ENCODE measurements at regions not wholly inside any gene's neighbourhood (a gene's known extent, or its start where the extent isn't known, plus 50 kb on each side); places are given as distances from the start of the nearest gene placed in this dataset.

GRCh38 chr15:35596285-35596684 lies 50.3 kb upstream of the DPH6 start:
- DNase-seq (ENCODE audit: low spot score), result no peak

GRCh38 chr15:35602836-35603235 lies 56.9 kb upstream of the DPH6 start:
- DNase-seq (ENCODE audit: low spot score), result no peak

DNA sequence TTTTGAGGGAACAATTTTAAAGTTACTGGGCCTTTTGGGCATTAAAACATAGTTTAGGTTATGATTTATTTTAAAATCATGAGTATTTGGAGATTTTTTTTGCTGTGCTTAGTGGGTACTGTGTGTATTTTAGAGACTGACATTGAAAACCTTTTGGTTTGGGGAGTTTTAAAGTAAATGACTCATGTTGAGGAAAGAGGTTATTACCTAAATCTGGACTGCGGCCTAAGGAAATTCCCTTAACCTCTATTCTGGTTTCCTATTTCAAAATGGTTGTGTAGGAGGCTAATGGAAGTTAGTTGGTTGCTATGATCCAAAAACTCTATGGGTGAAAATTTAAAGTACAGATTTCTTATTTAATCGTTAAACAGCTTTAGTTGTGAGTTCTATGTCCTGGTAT lies 57.3 kb upstream of the DPH6 start:
- no peak for DNase-seq (ENCODE audit: low spot score)

DNA sequence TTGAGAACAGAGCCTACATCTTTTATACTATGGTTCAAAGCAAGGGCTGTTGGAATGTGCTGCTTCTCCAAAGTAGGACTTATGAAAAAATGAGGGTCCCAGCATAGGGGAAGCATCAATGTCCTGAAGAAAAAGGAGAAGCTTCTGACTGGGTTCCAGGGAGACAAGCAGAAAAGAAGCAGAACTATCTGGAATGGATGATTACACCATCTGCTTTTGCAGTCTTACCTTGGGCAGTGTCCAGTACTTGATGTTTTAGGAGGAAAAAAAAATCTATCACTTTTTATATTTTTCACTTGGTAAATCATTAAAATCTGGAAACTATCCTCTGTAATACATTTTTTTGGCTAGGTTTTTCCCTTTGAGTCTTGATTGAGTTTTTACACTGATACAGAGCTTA lies 57.9 kb upstream of the DPH6 start:
- no peak for DNase-seq (ENCODE audit: low spot score)

DNA sequence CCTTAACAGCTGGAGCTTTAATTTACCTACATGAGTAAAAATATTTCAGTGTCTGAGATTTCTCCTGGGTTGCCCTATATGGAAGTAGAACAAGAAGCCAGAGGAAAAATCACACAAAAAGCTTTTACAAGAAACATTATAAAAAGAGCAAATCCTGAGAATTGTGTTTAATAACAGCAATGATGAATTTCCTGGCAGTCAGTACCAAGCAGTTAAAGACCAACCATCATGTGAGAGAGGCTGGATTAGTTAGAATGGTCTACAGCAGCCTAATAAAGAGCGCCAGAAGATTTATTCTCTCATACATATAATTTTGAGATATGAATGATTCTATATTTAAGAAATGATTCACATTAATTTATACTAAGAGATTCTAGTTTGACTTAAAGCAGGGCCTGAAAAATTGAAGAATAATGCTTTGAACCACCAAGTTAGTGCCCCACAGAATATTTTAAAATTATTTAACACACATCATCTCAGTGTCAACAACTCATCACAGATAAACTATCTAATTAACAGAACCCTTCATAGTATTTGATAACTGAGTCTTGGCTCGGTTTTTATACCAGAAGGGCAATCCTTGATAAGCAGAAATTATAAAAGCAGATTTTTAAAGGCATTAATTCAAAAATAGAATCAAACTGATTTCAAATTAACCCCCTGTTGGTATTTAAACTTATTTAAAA lies 59.9 kb upstream of the DPH6 start:
- no peak for DNase-seq (ENCODE audit: low spot score)

DNA sequence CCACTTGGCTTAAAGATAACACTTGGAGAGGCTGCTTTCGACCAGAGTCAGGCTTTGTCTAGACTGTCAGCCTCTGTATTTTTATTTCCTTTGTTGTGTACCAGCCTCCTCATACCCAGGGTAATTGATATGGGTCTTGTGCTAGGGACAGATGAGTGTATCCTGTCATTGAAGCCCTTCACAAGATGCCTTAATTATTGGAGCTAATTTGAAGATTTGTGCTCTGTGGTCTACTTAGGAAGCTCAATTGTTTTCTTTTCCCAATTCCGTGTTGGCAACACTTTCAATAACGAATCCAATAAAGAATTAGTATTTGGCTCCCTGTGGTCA lies 60.5 kb upstream of the DPH6 start:
- DNase-seq (ENCODE audit: low spot score), result no peak

DNA sequence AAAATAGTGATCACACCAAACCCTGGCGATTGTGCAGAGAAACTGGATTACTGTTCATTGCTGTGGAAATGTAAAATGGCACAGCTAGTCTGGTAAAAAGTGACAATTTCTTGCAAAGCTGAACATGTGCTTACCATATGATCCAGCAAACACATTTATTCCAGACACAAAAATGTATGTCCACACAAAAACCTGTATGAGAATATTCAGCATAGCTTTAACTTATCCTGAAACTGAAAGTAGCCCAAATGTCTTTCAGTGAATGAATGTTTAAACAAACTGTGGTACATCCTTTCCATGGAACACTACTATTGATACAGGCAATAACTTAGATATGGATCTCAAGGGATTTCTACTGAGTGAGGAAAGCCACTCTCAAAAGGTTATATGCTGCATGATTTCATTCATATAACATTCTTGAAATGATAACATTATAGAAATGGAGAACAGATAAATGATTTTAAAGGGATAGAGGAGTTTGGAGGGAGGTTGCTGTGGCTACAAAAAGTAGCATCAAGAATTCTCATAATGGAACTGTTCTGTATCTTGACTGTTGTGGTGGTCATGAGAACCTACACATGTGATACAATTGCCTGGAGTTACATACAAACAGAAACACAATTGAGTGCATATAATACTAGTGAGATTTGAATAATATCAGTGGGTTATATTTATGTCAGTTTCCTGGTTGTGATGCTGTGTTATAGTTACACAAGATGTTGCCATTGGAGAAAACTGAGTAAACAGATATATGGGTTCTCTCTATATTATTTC lies 70.7 kb upstream of the DPH6 start:
- no peak for DNase-seq (ENCODE audit: low spot score)

GRCh38 chr15:35618260-35619188 lies 72.6 kb upstream of the DPH6 start:
- DNase-seq (ENCODE audit: low spot score), result no peak

DNA sequence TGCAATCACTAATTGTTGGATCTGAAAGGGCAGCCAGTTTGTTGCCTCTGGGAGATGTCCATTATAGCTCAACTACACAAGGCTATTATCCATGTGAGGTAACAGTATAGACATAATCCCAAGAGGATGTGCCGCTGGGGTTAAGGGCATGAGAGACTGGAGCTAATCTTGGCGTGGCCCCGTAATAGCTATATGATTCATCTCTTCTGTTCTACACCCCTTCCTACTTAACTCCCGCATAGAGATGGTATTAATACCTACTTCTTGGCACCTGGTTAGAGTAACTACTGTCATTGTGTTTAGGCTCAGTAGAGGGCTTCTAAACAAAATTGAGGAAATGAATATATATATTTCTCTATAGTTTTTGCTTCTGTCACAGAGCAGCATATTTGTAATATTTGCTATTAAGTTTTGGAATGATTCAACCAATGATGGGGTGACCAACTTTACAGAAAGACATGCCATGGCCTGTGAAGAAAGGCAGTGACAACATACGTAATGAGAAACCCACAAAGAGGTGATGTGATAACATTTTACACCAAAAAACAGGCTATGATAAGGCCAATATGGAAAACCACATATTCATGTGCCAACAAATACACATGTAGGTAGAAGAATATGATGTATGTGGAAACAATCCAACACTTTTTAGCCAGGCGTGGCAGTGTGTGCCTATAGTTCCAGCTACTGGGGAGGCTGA lies 76.8 kb upstream of the DPH6 start:
- DNase-seq (ENCODE audit: low spot score), result no peak

- no peak for DNase-seq (ENCODE audit: low spot score)
Observed at GRCh38 chr15:35624881-35625280, 78.9 kb upstream of the DPH6 start.

DNA sequence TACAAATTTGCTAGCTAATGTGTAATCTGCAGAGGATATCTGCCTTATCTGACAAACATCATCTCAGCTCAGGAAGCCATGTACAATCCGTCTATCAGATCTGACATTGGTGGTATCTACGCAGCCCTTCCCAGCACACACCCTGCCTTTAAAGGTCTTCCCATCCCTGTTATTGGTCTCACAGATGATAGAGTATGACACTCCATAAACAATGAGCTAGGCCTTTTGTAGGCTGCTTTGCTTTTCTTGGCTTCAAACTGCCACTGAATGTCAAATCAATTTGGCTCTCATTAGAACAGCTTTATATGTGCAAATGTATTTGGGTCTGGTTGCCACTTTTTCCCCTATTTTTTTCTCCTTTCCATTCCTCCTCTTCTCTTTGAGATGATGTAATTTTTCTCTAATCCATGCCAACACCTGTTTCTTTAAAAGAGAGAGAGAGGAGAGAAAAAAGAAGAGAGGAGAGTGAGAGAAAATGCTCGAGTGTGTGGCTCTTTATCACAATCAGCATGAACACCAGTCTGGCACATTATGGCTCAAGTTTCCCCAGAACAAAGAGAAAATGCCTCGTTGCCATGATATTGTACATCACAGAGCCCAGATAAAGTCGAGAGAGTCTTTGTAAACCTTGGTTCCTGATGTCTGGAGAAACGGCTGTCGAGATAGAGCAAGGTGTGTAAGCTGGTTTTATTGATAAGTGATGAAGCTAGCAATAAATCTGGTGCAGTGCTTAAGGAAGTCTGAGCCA lies 80.8 kb upstream of the DPH6 start:
- DNase-seq (ENCODE audit: low spot score), result no peak

DNA sequence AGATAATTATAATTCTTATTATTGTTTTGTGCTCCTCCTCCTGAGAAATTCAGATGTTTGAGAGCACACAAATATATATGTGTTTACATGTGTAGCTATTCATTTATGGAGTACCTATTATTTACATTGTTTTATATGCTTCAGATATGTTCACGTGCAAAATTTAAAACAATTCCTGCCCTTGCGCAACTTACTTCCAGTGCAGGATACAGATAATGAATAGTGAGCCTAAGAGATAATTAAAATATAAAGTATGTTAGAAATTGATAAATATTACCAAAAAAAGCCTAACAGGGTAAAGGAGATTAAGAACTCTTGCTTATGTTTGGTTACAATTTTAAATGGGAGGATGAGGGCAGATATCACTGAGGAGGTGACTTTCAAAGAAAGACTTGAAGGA lies 81.7 kb upstream of the DPH6 start:
- no peak for DNase-seq (ENCODE audit: low spot score)

GRCh38 chr15:35629766-35630165 lies 83.8 kb upstream of the DPH6 start:
- no peak for DNase-seq (ENCODE audit: low spot score)

- no peak for DNase-seq (ENCODE audit: low spot score)
Observed at GRCh38 chr15:35630532-35630931, 84.6 kb upstream of the DPH6 start.

DNA sequence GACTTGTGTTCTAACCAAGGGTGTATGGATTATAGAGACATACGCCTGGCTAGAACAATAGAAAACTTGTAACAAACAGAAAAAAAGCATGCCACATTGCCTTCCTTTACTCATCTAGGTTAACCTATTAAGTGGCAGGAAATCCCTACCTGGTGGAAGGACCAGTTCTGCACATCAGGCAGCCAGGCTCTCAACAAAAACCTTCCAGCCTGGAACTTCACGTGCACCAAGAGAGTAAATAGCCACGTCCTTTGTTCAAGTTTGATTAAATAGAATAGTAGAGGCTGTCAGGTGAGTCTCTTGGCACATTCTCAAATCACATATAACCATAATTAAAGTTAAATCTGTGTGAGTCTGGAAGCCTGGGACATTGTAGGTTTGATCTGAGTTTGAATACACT lies 85.0 kb upstream of the DPH6 start:
- no peak for DNase-seq (ENCODE audit: low spot score)

GRCh38 chr15:35633677-35634076 lies 87.7 kb upstream of the DPH6 start:
- no peak for DNase-seq (ENCODE audit: low spot score)

DNA sequence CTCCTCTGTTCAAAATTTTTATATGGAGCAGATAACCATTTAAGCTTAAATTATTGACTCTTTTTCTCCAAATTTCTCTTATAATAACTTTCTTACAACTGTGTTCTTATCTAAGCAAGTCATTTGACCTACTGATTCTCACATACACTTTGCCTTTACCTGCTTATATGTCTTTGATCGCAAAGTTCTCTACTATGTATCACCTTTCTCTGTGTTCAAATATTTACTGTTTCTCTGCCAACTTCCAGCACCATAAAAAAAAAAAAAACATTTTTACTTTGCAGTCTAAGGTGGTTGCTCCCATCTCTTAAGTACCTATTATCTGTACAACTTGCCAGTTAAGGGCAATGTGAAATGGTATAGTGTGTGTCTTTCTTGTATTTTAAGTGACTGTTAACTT lies 100.8 kb upstream of the DPH6 start:
- no peak for DNase-seq (ENCODE audit: low spot score)

DNA sequence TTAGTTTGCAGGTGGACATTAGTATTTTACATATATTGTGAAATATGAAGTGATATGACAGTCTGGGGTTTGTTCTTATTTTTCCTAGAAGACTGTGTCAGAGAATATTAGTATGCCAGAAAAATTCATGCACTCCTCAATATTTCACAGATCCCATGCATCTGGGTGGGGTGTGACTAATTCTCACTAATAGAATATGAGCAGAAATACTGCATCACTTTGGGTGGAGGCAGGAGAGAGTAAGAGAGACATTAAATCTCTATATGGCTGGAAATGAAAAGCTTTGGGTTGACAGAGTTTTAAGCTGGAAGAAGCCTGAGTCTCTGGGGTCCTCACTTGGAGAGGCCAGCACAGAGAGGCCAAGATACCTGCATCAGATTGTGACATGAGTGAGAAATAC lies 101.3 kb upstream of the DPH6 start:
- no peak for DNase-seq (ENCODE audit: low spot score)

DNA sequence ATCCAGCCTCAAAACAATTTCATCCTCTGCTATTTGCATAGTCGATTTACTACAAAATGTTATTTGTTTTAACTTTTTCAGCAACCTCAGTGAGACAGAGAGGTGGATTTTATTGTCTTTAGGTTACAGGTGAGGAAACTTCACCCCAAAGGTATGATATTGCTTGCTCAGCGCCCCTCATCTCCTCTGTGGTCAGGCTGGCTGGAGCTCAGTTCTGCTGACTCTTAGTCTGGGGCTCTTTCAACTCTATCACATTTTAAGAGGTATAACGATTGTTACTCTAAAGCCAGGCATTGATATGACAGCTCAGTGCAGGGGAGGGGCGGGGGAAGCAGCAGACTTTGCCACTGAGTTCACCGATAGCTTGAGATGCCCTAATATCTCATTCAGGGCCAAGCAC lies 103.0 kb upstream of the DPH6 start:
- DNase-seq (ENCODE audit: low spot score), result no peak

GRCh38 chr15:35649575-35649974 lies 103.6 kb upstream of the DPH6 start:
- no peak for DNase-seq (ENCODE audit: low spot score)

GRCh38 chr15:35654332-35654731 lies 108.4 kb upstream of the DPH6 start:
- DNase-seq (ENCODE audit: low spot score), result no peak

Data from kidney capillary endothelial cell (primary cell).